ENCODE measurements at regions not wholly inside any gene's neighbourhood (a gene's known extent, or its start where the extent isn't known, plus 50 kb on each side); places are given as distances from the start of the nearest gene placed in this dataset.

- no peaks in the 10 kb centered on the region for H3K9me3 ChIP-seq (ENCODE audit: insufficient read depth, low read depth, low read length)
- no peak overlapping the region for H2AFZ ChIP-seq (ENCODE audit: low read length)
- H3K79me2 ChIP-seq (ENCODE audit: insufficient read depth, low read length): no peaks in the 10 kb centered on the region
- no peaks in the 10 kb centered on the region for H3K4me1 ChIP-seq (ENCODE audit: insufficient read depth, low read length, poor library complexity, severe bottlenecking)
- no peak overlapping the region for H3K4me2 ChIP-seq (ENCODE audit: low read depth, low read length, poor library complexity, severe bottlenecking)
- no peak overlapping the region for H3K4me3 ChIP-seq (ENCODE audit: low read length, poor library complexity, severe bottlenecking)
- no peaks in the 10 kb centered on the region for H4K20me1 ChIP-seq (ENCODE audit: insufficient read depth, low read length, poor library complexity, severe bottlenecking)
- H3K27me3 ChIP-seq (ENCODE audit: insufficient read depth, low read length, poor library complexity, severe bottlenecking): no peaks in the 10 kb centered on the region
- no peaks in the 10 kb centered on the region for H3K36me3 ChIP-seq (ENCODE audit: insufficient read depth, low read length)
- H3K9me2 ChIP-seq (replicated peaks; ENCODE audit: low read depth, low read length): no peaks in the 10 kb centered on the region
- H3K9ac ChIP-seq (ENCODE audit: low read depth, low read length, poor library complexity, severe bottlenecking): no peak overlapping the region
- H3F3A ChIP-seq (ENCODE audit: low read depth): no peaks in the 10 kb centered on the region
- TF ChIP-seq EZH2phosphoT487 (IDR thresholded peaks at IDR 0.05; ENCODE audit: borderline replicate concordance): no peak
- TF ChIP-seq CTCF (conservative IDR thresholded peaks at IDR 0.05; ENCODE audit: low read length): no peak
Observed at GRCh38 chr13:22223411-22223810, 552.5 kb downstream of the FGF9 start.

- Histone ChIP-seq H3K79me2 (ENCODE audit: insufficient read depth, low read length) (no peaks in the 10 kb centered on the region), H2AFZ (ENCODE audit: low read length) (no peak overlapping the region), H3K4me3 (ENCODE audit: low read length, poor library complexity, severe bottlenecking) (no peak overlapping the region), H4K20me1 (ENCODE audit: insufficient read depth, low read length, poor library complexity, severe bottlenecking) (no peaks in the 10 kb centered on the region), H3K4me1 (ENCODE audit: insufficient read depth, low read length, poor library complexity, severe bottlenecking) (no peaks in the 10 kb centered on the region), H3K9me2 (replicated peaks; ENCODE audit: low read depth, low read length) (no peaks in the 10 kb centered on the region), H3K27me3 (ENCODE audit: insufficient read depth, low read length, poor library complexity, severe bottlenecking) (no peaks in the 10 kb centered on the region), H3F3A (ENCODE audit: low read depth) (no peaks in the 10 kb centered on the region), H3K36me3 (ENCODE audit: insufficient read depth, low read length) (no peaks in the 10 kb centered on the region), H3K9me3 (ENCODE audit: insufficient read depth, low read depth, low read length) (no peaks in the 10 kb centered on the region), H3K9ac (ENCODE audit: low read depth, low read length, poor library complexity, severe bottlenecking) (no peak overlapping the region), H3K4me2 (ENCODE audit: low read depth, low read length, poor library complexity, severe bottlenecking) (no peak overlapping the region)
- TF ChIP-seq EZH2phosphoT487 (IDR thresholded peaks at IDR 0.05; ENCODE audit: borderline replicate concordance) (no peak), CTCF (conservative IDR thresholded peaks at IDR 0.05; ENCODE audit: low read length) (no peak)
Observed at GRCh38 chr13:22226086-22226485, 555.2 kb downstream of the FGF9 start.

GRCh38 chr13:22227895-22228294, 557.0 kb downstream of the FGF9 start:
- Histone ChIP-seq H3K4me2 (ENCODE audit: low read depth, low read length, poor library complexity, severe bottlenecking) (no peak overlapping the region), H3K4me3 (ENCODE audit: low read length, poor library complexity, severe bottlenecking) (no peak overlapping the region), H3K9me3 (ENCODE audit: insufficient read depth, low read depth, low read length) (no peaks in the 10 kb centered on the region), H3F3A (ENCODE audit: low read depth) (no peaks in the 10 kb centered on the region), H3K27me3 (ENCODE audit: insufficient read depth, low read length, poor library complexity, severe bottlenecking) (no peaks in the 10 kb centered on the region), H4K20me1 (ENCODE audit: insufficient read depth, low read length, poor library complexity, severe bottlenecking) (no peaks in the 10 kb centered on the region), H3K9ac (ENCODE audit: low read depth, low read length, poor library complexity, severe bottlenecking) (no peak overlapping the region), H3K36me3 (ENCODE audit: insufficient read depth, low read length) (no peaks in the 10 kb centered on the region), H3K4me1 (ENCODE audit: insufficient read depth, low read length, poor library complexity, severe bottlenecking) (no peaks in the 10 kb centered on the region), H3K9me2 (replicated peaks; ENCODE audit: low read depth, low read length) (no peaks in the 10 kb centered on the region), H2AFZ (ENCODE audit: low read length) (no peak overlapping the region), H3K79me2 (ENCODE audit: insufficient read depth, low read length) (no peaks in the 10 kb centered on the region)
- no peak for TF ChIP-seq CTCF (conservative IDR thresholded peaks at IDR 0.05; ENCODE audit: low read length)
- TF ChIP-seq EZH2phosphoT487 (IDR thresholded peaks at IDR 0.05; ENCODE audit: borderline replicate concordance): no peak
